Body of pancreas (tissue), 4 donors: ENCODE measurements at regions not wholly inside any gene's neighbourhood (a gene's known extent, or its start where the extent isn't known, plus 50 kb on each side); places are given as distances from the start of the nearest gene placed in this dataset.
"Not testable (repeated sequence)": the region's sequence is repeated elsewhere in the genome, so short reads cannot be mapped to it uniquely, and the experiment has no call there.

Experiments
- ATAC-seq: fragments of 150-250 bp; one replicate; pipeline ENCODE4 v1.9.1; 2016
- DNase-seq, 4 donors: peaks; one replicate each; pipeline ENCODE4 v3.0.0-alpha.2; 2019
- H3K27ac ChIP-seq, 4 donors: fragments of 200-600 bp; sonication (generic); 1 replicate in 3 of 4; 2 replicates in 1 of 4; pipeline versions ENCODE4 v1.5.1 to v1.6.1; 2016 to 2019; ENCODE audit warnings: mild to moderate bottlenecking in 1 of 4, mixed read lengths in 1 of 4, moderate library complexity in 1 of 4
- H3K27me3 ChIP-seq, 2 donors: fragments of 200-600 bp; sonication (generic); one replicate each; pipeline ENCODE4 v1.6.0; 2016; ENCODE audit warnings: mild to moderate bottlenecking in 1 of 2
- H3K36me3 ChIP-seq, 2 donors: fragments of 200-600 bp; sonication (generic); replicated peaks in 1 of 2; 2 replicates each; pipeline ENCODE4 v1.5.1; 2016; ENCODE audit warnings: low read depth in 2 of 2; ENCODE audit not compliant: insufficient read depth in 1 of 2
- H3K4me1 ChIP-seq: fragments of 200-600 bp; sonication (generic); one replicate; pipeline ENCODE4 v1.6.0; 2016
- H3K4me3 ChIP-seq, 2 donors: fragments of 200-600 bp; sonication (generic); 1 replicate in 1 of 2; 2 replicates in 1 of 2; pipeline ENCODE4 v1.5.1; 2016 to 2019
- H3K9me3 ChIP-seq, 3 donors: fragments of 200-600 bp; sonication (generic); 1 replicate in 2 of 3; 2 replicates in 1 of 3; pipeline ENCODE4 v1.5.1; 2016
- POLR2A ChIP-seq, 3 donors: fragments of 450-650 bp; IDR thresholded peaks; one replicate each; pipeline ENCODE4 v1.6.1; 2016; ENCODE audit warnings: antibody characterized with exemption in 3 of 3, mild to moderate bottlenecking in 2 of 3
- WGBS, 2 donors: methylation state at CpG; one replicate each; pipeline ENCODE4 v1.1.5; 2017; 5-methylcytosine and 5-hydroxymethylcytosine counted together
- intact Hi-C: fragments of 100-400 bp; cut with DNase I; formaldehyde crosslinking; loops from one replicate; pipeline ENCODE4 v1.15.1; 2023
- TF ChIP-seq, protein P1 (sequence below), 7 experiments: fragments of 450-650 bp in 4 of 7; fragments of 200-600 bp in 3 of 7; sonication (generic) in 3 of 7; IDR thresholded peaks; one replicate each; pipeline ENCODE4 v1.5.1; 2016 to 2019; ENCODE audit warnings: antibody characterized with exemption in 7 of 7

DNA sequence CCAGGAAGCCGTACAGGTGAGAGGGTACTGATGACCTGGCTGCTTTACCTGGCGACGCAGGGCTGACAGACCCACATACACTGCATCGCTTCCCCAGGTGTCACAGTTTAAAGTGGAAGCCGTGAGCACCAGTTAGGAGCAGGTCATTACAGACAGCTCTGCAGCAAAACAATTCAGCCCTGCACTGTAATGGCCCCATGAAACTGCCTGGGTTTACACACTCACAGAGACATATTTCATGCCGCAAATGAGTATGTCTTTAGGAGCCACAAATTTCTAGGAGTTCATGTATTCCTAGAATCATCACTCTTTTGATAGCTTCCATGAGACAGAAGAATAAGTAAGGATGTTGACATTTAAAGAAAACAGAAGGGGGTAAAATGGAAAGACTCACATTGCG, 723.1 kb downstream of the MATN1 start:
- ATAC-seq (no peak), DNase-seq (no peak)
- H3K27ac ChIP-seq = no peak overlapping the region
- TF ChIP-seq, protein P1, sequence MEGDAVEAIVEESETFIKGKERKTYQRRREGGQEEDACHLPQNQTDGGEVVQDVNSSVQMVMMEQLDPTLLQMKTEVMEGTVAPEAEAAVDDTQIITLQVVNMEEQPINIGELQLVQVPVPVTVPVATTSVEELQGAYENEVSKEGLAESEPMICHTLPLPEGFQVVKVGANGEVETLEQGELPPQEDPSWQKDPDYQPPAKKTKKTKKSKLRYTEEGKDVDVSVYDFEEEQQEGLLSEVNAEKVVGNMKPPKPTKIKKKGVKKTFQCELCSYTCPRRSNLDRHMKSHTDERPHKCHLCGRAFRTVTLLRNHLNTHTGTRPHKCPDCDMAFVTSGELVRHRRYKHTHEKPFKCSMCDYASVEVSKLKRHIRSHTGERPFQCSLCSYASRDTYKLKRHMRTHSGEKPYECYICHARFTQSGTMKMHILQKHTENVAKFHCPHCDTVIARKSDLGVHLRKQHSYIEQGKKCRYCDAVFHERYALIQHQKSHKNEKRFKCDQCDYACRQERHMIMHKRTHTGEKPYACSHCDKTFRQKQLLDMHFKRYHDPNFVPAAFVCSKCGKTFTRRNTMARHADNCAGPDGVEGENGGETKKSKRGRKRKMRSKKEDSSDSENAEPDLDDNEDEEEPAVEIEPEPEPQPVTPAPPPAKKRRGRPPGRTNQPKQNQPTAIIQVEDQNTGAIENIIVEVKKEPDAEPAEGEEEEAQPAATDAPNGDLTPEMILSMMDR (IDR thresholded peaks at IDR 0.05) = no peak
- no peak for TF ChIP-seq POLR2A (IDR thresholded peaks at IDR 0.05)
- intact Hi-C loops = no loop called here
- H3K4me3 ChIP-seq = no peak overlapping the region
- WGBS, 2 donors = 87 to 90% methylated on average over 7 of the region's 7 CpGs
- no peaks in the 10 kb centered on the region for H3K4me1 ChIP-seq
- H3K27me3 ChIP-seq = no peaks in the 10 kb centered on the region
- H3K9me3 ChIP-seq = peaks cover 0 to 2% (median 0%) of the 10 kb centered on the region in 3 donors
- H3K36me3 ChIP-seq = no peaks in the 10 kb centered on the region

DNA sequence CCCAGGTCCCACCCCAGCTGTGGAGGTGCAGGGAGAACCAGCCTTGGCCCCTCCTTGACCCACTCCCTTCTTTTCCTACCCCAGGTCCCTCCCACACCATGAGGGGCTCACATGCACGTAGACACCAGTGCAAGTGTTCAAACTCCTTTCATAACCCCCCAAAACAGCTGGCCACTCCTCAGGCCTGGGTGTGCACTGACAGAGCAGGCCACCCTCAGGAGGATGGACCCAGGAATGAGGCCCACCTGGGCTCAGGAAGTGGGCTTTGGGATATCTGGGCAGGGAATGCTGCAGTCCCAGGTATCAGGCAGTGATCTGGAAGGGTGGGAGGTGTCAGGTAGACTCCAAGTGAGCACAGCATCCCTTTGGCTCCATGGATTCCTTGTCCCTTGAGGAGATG, 723.8 kb downstream of the MATN1 start:
- H3K9me3 ChIP-seq = peaks cover 0 to 4% (median 0%) of the 10 kb centered on the region in 3 donors
- DNase-seq (no peak), ATAC-seq (no peak)
- no peaks in the 10 kb centered on the region for H3K36me3 ChIP-seq
- intact Hi-C loops = no loop called here
- no peaks in the 10 kb centered on the region for H3K4me1 ChIP-seq
- no peak for TF ChIP-seq POLR2A (IDR thresholded peaks at IDR 0.05)
- TF ChIP-seq, protein P1 (IDR thresholded peaks at IDR 0.05) = no peak
- no peak overlapping the region for H3K4me3 ChIP-seq
- no peak overlapping the region for H3K27ac ChIP-seq
- 92 to 93% methylated on average over 1 of the region's 1 CpG for WGBS, 2 donors
- no peaks in the 10 kb centered on the region for H3K27me3 ChIP-seq

DNA sequence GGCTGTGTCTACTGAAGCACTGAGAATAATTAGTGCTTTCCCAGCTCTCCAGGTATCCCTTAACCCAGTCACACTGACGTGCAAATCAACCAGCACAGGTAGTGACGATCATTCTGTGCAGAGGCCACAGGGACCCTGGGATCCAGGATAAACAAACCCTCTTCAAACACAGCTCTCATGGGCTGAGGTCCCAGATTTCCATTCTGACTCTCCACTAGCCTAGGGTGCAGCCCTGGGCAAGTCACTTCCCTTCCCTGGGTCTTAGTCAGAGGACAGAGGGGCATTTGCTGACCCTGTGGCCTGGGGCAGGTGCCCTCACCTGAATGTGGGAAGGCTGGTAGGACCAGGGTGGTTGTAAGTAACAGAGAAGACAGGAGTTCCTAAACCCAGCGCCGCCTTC, 724.7 kb downstream of the MATN1 start:
- TF ChIP-seq, protein P1 (IDR thresholded peaks at IDR 0.05) = no peak
- no peak for TF ChIP-seq POLR2A (IDR thresholded peaks at IDR 0.05)
- ATAC-seq (no peak), DNase-seq (no peak)
- no peaks in the 10 kb centered on the region for H3K36me3 ChIP-seq
- H3K27ac ChIP-seq = no peak overlapping the region
- H3K4me1 ChIP-seq = no peaks in the 10 kb centered on the region
- H3K4me3 ChIP-seq = no peak overlapping the region
- H3K27me3 ChIP-seq = no peaks in the 10 kb centered on the region
- peaks cover 0 to 4% (median 0%) of the 10 kb centered on the region in 3 donors for H3K9me3 ChIP-seq
- intact Hi-C loops = no loop called here
- 70 to 79% methylated on average over 4 of the region's 4 CpGs for WGBS, 2 donors

DNA sequence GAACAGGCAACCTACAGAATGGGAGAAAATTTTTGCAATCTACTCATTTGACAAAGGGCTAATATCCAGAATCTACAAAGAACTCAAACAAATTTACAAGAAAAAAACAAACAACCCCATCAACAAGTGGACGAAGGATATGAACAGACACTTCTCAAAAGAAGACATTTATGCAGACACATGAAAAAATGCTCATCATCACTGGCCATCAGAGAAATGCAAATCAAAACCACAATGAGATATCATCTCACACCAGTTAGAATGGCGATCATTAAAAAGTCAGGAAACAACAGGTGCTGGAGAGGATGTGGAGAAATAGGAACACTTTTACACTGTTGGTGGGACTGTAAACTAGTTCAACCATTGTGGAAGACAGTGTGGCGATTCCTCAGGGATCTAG, 725.6 kb downstream of the MATN1 start:
- H3K9me3 ChIP-seq, H3K4me1 ChIP-seq, intact Hi-C loops, H3K27ac ChIP-seq, DNase-seq, H3K36me3 ChIP-seq, H3K27me3 ChIP-seq, ATAC-seq, H3K4me3 ChIP-seq: not testable (repeated sequence)
- 71 to 77% methylated on average over 1 to 2 of the region's 3 CpGs for WGBS, 2 donors

DNA sequence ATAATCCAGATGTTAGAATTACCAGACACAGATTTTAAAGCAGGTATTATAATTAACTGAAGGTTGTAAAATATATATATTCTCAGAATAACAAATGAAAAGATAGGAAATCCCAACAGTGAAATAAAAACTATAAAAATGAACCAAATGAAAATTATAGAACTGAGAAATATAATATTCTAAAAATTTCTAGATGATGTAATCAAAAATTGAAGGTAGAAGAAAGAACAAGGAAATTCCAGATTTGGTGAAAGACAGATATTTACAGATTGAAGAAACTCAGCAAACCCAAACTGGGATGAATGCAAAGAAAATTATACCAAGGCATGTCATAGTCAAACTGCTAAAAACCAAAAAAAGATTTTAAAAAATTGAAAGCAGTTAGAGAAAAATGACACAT, 729.4 kb downstream of the MATN1 start:
- TF ChIP-seq, protein P1 (IDR thresholded peaks at IDR 0.05) = no peak
- TF ChIP-seq POLR2A (IDR thresholded peaks at IDR 0.05) = no peak
- no peaks in the 10 kb centered on the region for H3K27me3 ChIP-seq
- DNase-seq = no peak
- H3K4me1 ChIP-seq = no peaks in the 10 kb centered on the region
- H3K9me3 ChIP-seq = peaks cover 0 to 4% (median 0%) of the 10 kb centered on the region in 3 donors
- no peak overlapping the region for H3K4me3 ChIP-seq
- no peak overlapping the region for H3K27ac ChIP-seq
- ATAC-seq = no peak
- intact Hi-C loops = no loop called here
- no peaks in the 10 kb centered on the region for H3K36me3 ChIP-seq
